Hematopoietic multipotent progenitor cell treated with erythropoietin and hydrocortisone succinate and interleukin-3 and kit ligand, for 17 days (in vitro differentiated cells): ENCODE measurements at regions not wholly inside any gene's neighbourhood (a gene's known extent, or its start where the extent isn't known, plus 50 kb on each side); places are given as distances from the start of the nearest gene placed in this dataset.
A peak's percentile ranks its signal among the peaks of the same experiment; 100 is the strongest.

Source experiments
- DNase-seq: peaks from one replicate; pipeline ENCODE4 v3.0.0-alpha.2; 2015; ENCODE audit warnings: low spot score

- DNase-seq, result no peak
These were observed 136.3 kb upstream of the MLIP start for GRCh38 chr6:53974941-53975340.

- no peak for DNase-seq
These were observed 135.2 kb upstream of the MLIP start for GRCh38 chr6:53975941-53976615.

GRCh38 chr6:53977551-53977950, 133.7 kb upstream of the MLIP start:
- no peak for DNase-seq

- DNase-seq, result peak; percentile 13
These were observed 131.7 kb upstream of the MLIP start for GRCh38 chr6:53979468-53980067.

GRCh38 chr6:53982366-53983050, 128.7 kb upstream of the MLIP start:
- no peak for DNase-seq

- no peak for DNase-seq
These were observed 127.9 kb upstream of the MLIP start for GRCh38 chr6:53983301-53983700.

GRCh38 chr6:53984163-53984562, 127.1 kb upstream of the MLIP start:
- no peak for DNase-seq

- no peak for DNase-seq
These were observed 126.7 kb upstream of the MLIP start for GRCh38 chr6:53984581-53984980.

GRCh38 chr6:53985366-53985765, 125.9 kb upstream of the MLIP start:
- no peak for DNase-seq

- no peak for DNase-seq
These were observed 125.0 kb upstream of the MLIP start for GRCh38 chr6:53986165-53986720.

GRCh38 chr6:53986721-53987521, 124.3 kb upstream of the MLIP start:
- DNase-seq, result no peak

- DNase-seq, result no peak
These were observed 123.7 kb upstream of the MLIP start for GRCh38 chr6:53987522-53987888.

- no peak for DNase-seq
These were observed 121.7 kb upstream of the MLIP start for GRCh38 chr6:53989504-53989903.

GRCh38 chr6:53992522-53992921, 118.7 kb upstream of the MLIP start:
- no peak for DNase-seq

GRCh38 chr6:53994201-53994600, 117.0 kb upstream of the MLIP start:
- no peak for DNase-seq

- DNase-seq, result no peak
These were observed 115.3 kb upstream of the MLIP start for GRCh38 chr6:53995935-53996334.

GRCh38 chr6:53998303-53998702, 112.9 kb upstream of the MLIP start:
- DNase-seq, result no peak

GRCh38 chr6:53999088-53999755, 112.0 kb upstream of the MLIP start:
- DNase-seq, result no peak

- no peak for DNase-seq
These were observed 109.1 kb upstream of the MLIP start for GRCh38 chr6:54002116-54002515.

GRCh38 chr6:54003316-54003715, 107.9 kb upstream of the MLIP start:
- DNase-seq, result no peak

- DNase-seq, result no peak
These were observed 102.7 kb upstream of the MLIP start for GRCh38 chr6:54008589-54008988.
